Activated CD4-positive, CD25-positive, alpha-beta regulatory T cell treated with anti-CD3 and anti-CD28 coated beads, Interleukin-2, amount 50 U/mL, for 24 hours (primary cell): ENCODE measurements at regions not wholly inside any gene's neighbourhood (a gene's known extent, or its start where the extent isn't known, plus 50 kb on each side); places are given as distances from the start of the nearest gene placed in this dataset.
"Not testable (repeated sequence)": the region's sequence is repeated elsewhere in the genome, so short reads cannot be mapped to it uniquely, and the experiment has no call there.

ENCODE experiments used
- ATAC-seq, 2 donors: fragments of 150-1000 bp; cut with Tn5 transposase; one replicate each; pipeline ENCODE4 v1.10.0; 2021; ENCODE audit warnings: mild to moderate bottlenecking in 1 of 2, moderate library complexity in 1 of 2

DNA sequence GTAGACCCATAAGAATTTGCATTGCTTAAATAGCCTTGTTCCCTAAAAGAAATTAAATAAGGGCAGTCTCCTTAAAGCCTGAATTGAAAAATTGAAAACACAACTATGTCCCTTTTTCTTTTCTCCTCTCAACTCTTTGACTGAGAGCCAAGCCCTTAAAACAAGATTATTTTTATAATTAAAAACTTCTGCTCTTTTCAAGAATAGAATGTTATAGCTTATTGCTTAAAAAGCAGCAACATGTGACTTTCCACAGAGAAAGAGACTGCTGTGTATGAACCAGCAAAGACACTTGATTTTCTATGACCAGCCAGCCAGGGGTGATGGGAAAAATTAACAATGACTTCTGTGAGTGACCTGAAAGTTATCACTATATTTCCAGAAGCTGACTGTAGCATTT is 295.2 kb upstream of the CELF2 start:
- ATAC-seq: no peak

- no peak for ATAC-seq
Measured at GRCh38 chr10:10725196-10725595, 292.5 kb upstream of the CELF2 start.

DNA sequence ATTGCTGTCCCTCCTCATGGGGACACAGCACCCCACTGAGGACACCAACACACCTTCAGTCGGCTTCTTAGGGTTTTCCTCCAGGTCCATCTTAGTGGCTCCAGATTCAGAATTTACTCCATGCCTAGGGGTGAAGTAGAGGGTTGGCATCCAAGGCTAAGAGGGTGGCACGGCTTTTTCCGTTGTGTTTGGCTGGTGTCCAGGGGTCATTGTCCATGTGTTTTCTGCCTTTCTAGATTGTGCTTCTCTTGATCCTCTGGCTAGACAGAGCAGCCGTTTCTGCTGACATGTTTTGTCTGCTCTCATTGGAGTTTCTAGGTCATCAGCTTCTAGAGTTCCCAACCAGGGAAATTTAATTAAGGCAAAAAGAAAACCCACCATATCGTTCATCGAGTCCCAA is 291.6 kb upstream of the CELF2 start:
- ATAC-seq: no peak

GRCh38 chr10:10727411-10727810 is 290.3 kb upstream of the CELF2 start:
- ATAC-seq: not testable (repeated sequence)

DNA sequence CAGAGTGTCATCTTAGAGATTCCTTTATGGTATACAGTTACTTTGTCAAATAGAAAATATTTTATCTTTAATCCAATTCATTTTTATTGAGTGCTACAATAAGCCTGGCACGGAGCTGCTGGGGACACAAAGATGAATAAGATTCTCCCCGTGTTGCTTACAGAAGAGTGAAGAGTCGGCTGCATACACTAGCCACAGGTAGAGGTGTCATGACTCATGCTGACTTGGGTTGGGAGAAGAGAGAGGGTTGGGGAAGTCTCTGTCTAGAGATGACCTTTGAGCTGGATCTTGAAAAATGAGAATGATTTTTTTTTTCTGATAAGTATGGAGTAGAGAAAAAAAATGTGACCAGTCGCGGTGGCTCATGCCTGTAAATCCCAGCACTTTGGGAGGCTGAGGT is 289.9 kb upstream of the CELF2 start:
- no peak for ATAC-seq

- no peak for ATAC-seq
Measured at GRCh38 chr10:10730471-10731043, 287.1 kb upstream of the CELF2 start.

DNA sequence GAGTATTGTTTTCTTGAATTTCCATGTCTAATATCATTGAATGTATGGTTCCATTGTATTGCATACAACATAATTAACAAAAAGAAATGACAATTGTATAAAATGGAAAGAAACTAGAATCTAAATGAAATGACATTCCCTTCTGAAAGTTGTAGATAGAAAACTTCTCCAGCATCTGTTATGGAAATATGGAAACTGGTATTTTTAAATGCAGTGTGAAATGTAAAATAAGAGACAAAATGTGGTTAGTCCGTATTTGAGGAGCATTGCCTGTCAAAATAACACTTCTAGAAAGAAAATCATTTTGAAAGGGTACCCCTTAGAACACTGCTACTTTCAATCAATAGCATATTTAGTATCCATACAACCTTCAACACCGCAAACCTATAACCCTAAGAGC is 286.3 kb upstream of the CELF2 start:
- ATAC-seq: no peak

- no peak for ATAC-seq
Measured at GRCh38 chr10:10734356-10735064, 283.2 kb upstream of the CELF2 start.

GRCh38 chr10:10745291-10745690 is 272.4 kb upstream of the CELF2 start:
- ATAC-seq: no peak

DNA sequence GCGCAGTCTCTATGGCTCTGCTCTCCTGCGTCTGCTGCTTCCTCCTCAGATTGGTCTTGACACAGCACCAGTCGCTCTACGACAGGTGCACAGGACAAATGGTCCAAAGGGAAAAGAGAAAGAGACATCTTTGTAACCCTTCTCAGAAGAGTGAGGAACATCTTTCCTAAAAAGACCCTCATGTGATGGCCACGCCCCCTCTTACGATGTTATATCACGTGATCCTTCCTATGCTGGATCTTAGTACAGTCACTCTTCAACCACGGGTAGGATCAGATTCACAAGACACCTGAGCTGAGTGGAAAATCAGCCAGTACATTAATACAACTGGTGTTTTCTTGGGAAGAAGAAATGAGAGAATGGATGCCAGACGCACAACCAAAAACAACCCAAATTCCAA is 262.2 kb upstream of the CELF2 start:
- no peak for ATAC-seq

DNA sequence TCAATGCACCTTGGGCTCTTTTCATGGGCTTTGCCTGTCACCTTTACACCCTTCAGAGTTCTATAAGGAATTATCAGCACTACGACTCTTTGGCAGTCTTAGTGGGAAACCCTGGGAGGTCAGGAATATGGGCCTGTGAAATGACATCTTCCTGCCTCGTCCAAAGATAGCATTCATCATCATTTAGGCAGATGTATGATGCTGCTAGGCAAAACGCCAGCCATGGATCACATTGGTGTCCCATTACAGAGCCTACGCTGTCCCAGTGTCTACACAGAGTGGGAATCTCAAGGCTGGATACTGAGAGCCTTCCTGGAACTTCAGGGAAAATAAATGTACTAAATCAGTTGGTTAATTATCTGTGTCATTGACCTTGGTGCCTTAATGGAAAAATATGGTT is 259.4 kb upstream of the CELF2 start:
- no peak for ATAC-seq

GRCh38 chr10:10759806-10760205 is 257.9 kb upstream of the CELF2 start:
- not testable (repeated sequence) for ATAC-seq

- ATAC-seq: no peak
Measured at GRCh38 chr10:10765017-10765416, 252.7 kb upstream of the CELF2 start.

DNA sequence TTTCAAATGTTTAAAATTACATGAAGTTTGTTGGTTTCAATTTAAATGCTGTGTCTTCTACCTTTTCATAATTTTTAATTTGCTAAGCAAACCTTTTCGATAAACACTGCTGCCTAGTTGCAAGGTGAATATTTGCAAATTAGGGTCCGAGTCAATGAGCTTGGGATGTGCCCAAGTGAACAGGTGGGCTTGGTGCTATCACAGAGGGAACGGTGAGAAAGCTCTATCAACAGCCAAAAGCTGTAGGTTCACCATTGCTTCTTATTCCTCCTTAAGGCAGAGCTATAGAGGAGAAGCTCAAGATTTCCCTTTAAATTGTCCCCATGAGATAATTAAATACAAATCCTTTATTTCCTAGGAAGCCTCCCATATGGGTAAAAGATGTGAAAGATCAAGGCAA is 245.3 kb upstream of the CELF2 start:
- no peak for ATAC-seq

GRCh38 chr10:10772874-10773508 is 244.7 kb upstream of the CELF2 start:
- no peak for ATAC-seq

DNA sequence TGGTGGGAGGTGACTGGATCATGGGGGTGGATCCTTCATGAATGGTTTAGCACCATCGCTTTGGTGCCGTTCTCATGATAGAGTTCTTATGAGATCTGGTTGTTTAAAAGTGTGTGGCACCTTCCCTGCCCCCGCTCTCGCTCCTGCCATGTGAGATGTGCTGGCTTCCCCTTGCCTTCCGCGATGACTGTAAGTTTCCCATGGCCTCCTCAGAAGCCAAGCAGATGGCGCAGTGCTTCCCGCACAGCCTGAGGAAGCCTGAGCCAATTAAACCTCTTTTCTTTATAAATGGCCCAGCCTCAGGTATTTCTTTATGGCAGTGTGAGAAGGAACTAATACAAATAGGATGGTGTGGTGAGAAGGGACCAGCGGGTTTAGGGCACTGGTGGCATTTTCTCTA is 243.3 kb upstream of the CELF2 start:
- no peak for ATAC-seq

DNA sequence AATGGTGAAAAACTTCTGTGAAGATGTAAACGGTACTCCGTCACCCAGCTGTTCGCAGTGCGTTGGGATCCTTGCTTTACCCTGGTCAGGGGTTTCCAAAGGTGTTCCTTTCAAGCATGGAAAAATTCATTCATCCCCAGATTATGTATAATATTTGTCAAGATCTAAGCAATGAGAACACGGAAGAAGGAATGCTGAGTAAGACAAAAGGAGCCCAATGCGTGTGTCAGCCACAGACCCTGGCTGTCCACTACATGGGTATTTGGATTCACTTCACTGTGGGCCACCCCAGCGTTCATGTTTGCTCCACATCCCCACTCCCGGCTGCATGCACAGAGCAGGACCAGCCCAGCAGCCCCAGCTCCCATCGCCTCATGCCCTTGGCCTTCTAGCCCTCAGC is 241.3 kb upstream of the CELF2 start:
- ATAC-seq: no peak

GRCh38 chr10:10777279-10777678 is 240.4 kb upstream of the CELF2 start:
- no peak for ATAC-seq

DNA sequence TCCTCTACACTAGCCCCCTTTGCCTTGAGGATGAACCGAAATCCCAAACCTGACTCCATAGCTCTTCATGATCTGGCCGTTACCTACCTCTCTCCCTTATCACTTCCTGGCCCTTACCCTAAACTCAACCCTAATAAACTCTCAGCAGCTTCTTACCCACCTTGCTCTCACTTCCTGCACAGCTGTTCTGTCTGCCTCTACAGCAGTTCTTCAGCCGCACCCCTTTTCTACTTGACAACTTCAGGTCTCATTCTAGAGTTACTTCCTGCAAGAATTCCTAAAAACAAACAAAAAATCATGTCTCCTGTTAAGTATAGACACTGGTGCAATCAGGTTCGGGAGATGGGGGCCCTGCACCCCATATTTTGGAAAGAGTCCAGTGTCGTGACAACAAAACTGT is 239.9 kb upstream of the CELF2 start:
- no peak for ATAC-seq

- no peak for ATAC-seq
Measured at GRCh38 chr10:10778959-10779358, 238.7 kb upstream of the CELF2 start.

DNA sequence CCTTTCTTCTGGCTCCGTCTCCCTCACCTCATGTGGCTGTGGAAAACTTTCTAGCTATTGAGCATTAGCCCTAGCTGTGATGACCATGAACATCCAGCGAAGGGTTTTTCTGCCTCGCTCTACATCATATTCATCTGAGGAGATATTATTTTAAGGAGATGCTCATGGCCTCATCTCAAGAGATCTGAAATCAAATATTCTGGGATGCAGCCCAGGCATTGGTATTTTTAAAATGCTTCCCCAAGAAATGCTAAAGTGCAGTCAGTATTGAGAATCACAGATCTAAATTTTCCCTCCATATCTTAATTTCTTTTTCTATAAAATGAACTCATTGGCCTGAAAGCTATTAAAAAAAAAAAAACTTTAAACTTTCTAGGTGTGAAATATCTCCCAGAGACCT is 238.2 kb upstream of the CELF2 start:
- no peak for ATAC-seq

- no peak for ATAC-seq
Measured at GRCh38 chr10:10780746-10781145, 236.9 kb upstream of the CELF2 start.

DNA sequence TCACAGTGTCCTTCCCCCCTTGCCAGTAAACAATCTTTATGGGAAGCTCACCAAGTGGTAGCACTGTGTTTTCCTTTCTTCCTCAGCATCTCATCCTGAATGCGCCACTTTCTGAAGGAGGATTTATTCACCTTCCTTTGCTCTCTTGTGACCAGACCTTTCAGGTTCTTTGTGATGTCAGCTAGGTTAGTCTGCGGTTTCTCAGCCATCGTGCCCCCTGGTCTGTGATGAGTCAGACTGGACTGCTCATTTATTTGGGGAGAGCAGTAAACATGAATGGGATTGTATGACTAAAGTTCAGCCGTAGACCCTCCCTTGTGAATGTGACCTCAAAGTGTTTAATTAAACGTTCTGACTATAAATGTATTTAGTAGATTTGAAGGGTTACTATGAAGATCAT is 235.1 kb upstream of the CELF2 start:
- no peak for ATAC-seq

GRCh38 chr10:10785627-10786026 is 232.0 kb upstream of the CELF2 start:
- ATAC-seq: no peak
